ENCODE measurements at regions not wholly inside any gene's neighbourhood (a gene's known extent, or its start where the extent isn't known, plus 50 kb on each side); places are given as distances from the start of the nearest gene placed in this dataset.

DNA sequence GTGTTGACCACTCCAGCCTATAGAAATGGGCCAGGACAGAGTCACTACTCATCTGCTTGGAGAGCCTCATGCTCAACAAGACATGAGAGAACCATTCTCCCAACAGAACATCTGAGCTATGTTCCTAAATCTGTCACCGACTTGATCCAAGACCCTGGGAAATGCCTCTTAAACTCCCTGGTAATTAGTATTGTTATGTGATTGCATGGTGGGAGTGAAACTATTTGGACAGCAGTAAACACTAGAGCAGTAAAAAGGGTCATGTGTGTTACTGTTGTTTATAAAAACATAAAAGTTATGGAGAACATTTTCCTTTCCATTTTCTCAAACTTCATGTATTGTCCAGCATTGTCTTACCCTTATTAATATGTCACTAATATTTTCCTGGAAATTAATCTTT, 369.8 kb upstream of the FAT3 start:
- DNase-seq, result no peak

DNA sequence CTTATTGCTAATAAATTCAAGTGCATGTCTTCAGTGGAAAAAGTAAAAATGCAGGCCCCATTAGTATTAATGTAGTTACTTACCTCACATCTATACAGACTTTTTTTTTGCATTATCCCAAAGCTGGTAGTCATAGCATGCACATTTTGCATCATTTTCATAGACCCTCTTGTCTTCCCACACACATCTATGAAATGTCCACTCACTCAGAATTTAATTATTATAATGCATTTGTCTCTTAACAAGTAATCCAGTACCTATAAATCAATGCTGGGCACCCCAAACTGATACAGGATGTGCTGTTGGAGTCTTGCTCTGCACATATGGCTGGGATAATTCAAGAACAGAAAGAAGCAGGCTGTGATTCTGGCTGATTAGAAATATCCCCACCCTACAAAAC, 370.4 kb upstream of the FAT3 start:
- DNase-seq, result no peak

DNA sequence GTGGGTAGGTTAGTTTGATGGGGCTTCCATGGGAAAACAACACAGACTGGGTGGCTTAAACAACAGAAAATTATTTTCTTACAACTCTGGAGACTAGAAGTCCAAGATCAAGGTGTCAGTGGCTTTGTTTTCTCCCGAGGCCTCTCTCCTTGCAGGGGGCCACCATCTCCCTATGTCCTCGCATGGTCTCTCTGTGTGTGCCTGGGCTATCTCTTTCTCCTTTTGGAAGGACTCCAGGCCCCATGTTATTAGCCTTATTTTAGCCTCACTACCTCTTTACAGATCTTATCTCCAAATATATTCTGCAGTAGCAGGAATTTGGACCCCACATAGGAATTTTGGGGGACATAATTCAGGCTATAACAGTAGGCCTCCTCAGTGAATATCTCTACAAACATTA, 372.7 kb upstream of the FAT3 start:
- DNase-seq, result no peak

DNA sequence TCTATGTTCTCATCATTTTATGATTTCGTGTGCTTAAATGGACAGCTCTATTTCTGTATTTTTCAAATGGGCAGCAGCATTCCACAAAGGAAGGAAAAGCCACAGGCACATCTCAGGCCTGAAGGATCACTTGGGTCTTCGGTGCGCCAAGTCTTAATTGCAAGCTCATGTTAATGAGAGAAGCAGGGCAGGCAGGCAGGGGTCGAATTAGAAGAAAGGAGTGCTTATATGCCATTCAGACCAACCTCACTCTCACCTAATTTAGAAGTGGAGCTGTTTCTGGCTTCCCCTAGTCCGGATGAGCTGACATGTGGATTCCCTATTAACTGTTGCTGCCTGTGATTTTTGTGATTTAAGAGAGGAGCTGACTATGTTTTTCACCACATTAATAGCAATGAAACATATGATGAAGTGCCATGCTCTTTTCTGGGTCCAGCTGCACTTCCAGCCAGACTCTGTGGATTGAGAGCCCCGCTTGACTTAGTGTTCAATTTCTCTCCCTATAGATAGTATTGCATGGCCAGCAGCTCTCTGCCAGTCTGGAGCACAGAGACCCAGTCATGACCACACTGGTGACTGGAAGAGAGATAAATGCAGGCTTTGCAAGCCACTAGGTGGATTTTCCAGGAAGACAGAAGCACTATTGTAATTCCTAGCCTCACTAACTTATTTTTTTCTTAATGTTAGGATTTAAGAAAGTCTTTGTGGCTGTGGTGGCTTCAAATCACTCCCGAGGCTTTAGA, 373.9 kb upstream of the FAT3 start:
- no peak for DNase-seq

DNA sequence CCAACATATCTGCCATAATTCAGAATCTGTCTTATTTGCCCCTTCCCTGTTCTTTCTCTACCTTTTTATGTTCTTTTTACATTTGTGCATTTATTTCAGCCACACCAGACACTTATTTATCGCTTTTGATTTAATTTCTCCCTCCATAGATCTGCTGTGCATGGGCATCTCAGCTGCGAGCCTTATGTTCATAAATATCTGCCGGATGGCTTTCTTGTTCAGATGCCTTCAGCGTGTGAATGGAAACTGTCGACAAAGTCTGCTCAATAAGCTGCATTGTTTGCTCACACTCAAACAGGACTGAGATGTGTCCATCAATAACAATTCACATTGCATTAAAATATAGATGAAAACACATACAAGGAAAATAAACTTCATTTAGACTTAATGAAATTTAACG, 374.6 kb upstream of the FAT3 start:
- no peak for DNase-seq

DNA sequence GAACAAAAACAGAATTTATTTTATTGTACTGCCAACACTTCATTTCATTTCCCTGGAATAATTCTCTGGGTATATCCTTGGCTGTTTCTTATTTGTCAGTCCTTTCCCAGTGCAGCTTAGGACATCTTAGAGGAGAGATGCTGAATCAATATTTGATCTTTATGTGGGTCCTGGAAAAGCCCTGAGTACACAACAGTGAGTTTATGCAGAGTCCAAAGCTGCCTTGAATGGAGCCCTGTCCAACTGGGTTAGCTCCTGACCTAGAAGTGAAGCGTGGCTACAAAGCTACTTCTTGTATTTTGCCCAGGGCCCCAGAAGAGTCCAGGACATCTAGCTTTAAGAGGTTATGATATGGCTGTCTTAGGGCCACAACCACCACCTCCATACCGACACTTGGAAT, 378.0 kb upstream of the FAT3 start:
- no peak for DNase-seq

DNA sequence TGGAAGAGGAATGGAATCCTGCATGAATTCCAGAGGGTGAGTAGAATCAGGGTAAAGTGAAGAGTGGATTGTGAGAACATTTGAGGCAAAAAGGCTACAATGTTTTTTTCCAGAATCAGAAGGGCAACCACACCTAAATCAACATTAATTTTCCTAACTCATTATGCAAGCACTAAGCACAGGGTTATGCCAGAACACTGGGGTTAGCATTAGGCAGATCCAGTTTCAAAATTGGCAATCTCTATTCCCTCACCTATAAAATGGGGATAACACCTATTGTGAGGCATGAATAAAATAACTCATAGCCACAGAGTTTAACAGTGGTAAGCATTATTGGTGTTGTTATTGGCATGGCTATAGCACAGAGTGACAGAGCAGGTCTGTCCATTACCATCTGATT, 378.6 kb upstream of the FAT3 start:
- DNase-seq, result no peak

DNA sequence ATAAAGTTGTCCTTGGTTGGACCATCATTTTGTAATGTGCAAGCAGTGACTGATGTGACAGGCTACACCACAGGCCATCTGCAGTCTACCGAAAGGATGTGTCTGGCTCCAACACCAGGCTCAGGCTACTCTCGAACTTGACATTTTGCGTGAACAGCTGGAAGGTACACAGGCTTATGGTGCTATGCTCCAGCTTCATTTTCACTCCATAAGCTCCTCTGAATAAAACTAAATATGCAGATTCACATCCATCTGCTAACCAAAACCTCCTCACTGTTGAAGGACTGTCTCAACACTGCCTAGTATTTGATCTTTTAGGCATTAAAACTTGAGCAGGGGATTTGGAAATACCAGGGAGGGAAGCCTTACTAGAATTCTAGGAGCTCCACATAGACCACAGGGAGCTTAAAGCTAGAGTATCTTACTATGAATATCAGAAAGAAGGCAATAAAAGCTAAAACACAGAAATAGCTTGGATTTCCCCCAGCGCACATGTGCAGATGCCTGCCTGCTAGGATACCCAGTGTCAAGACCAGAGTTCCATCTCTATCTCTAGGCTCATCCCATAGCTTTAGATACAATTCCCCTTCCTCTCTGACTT, 383.9 kb upstream of the FAT3 start:
- DNase-seq, result no peak

DNA sequence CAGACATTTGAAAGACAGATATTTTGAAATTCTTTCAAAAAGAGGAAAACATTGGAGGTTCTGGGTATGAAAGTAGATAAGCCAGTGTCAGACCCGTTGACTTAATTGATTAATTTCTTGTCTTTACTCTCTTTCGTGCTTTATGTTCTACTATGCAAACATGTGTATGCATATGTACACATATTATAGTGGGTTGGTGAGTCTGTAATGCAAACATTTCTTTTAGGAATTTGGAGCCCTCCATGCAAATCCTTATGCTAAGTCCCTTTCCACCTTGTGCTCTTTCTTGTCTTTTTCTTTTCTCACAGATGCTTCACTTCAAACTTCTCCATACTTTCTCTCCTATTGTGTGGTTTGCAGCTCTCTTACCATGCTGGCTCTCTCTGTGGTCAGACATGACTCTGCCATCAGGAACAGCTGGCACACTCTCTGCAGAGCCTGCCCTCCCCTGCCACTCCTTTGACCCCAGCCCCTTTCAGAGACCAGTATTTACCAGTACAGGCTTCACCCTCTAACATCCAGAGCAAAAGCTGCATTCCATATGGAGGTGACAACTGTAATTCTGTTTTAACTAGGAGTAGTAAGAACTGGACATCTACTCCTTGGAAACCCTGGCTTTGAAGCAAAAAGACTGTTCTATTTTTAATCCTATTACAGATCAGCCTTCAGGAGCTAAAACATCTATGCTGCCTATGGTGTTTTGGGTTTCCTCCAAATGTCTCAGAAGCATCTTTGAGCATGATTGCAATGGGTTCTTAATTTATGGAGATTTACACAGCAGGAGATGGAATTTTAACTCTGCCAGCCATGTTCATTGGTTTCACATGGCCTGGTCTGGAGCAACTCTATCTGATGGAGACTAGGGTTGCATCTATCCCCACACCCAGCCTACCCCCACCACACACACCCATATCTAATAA, 386.9 kb upstream of the FAT3 start:
- no peak for DNase-seq

DNA sequence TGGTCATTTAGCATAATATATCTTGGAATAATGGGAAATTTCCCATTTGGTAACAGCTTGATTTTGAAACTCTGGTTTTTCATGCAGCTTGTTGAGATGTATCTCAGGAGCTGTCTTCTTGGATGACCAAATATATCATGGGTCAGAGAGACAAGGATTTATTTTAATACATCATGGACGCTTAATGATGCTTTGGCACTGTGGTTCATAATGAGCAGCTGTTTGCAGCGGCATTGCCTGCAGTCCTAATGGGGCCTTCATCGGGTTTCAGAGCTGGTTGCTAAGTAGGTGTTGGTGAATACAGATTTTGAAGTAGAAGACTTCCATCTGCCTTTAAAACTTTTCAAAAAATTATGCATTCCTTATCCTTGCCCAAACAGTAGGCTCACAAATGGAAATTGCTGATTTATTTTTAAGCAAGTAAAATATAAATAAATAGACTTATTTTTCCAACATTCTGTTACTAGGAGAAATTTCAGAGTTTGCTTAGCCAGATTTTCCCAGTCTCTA, 389.5 kb upstream of the FAT3 start:
- DNase-seq, result no peak

DNA sequence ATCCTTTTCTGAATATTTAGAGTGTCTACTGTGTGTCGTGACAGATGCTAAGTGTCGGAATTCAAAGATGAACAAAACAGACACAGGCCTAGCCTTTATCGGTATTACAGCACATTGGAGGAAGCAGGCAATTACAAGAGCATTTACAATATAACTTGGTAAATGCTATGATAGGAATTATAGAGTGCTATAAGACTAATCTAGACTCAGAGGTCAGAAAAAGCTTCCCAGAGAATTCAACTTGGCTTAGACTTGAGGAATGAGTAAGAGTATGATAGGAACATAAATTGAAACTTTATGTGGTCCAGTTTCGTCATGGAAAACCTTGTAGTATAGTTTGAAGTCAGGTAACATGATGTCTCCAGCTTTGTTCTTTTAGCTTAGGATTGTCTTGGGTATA, 395.7 kb upstream of the FAT3 start:
- DNase-seq, result no peak

DNA sequence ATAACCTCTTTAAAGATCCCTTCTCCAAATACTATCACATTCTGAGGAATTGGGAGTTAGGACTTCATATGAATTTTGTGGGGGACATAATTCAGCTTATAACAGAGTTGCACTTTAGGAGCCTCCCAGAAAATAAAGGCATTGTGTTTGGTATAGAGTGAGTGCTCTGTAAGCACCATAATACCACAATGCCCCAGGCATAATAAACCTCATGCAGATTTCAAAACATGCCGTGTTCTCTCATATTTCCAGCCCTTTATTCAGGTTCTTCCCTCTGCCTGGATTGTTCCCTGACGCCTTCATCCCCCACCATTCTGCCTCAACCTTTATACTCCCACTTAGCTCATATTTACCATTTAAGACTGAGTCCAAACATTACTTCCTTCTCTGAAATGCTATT, 398.8 kb upstream of the FAT3 start:
- DNase-seq, result no peak

DNA sequence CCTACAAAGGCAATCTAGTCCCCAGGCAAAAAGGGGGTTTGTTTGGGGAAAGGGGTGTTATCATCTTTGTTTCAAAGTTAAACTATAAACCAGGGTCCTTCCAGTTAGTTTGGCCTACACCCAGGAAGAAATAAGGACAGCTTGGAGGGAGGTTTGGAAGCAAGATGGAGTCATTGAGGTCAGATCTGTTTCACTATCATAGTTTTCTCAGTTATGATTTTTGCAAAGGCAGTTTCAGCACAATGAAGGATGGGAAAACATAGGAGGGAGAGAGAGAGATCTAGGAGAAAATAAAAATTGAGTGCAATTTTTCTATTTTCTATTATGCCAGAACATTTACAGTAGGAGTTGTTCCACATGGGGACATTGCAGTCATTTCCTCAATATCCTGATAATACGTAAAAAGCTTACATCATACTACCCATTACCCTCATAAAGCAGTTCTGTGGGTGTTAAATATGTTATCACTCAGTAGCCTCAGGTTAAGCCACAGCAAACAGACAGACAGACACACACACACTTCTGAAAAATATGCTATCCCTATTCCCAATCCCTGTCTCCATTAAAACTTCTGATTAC, 401.3 kb upstream of the FAT3 start:
- DNase-seq, result no peak

DNA sequence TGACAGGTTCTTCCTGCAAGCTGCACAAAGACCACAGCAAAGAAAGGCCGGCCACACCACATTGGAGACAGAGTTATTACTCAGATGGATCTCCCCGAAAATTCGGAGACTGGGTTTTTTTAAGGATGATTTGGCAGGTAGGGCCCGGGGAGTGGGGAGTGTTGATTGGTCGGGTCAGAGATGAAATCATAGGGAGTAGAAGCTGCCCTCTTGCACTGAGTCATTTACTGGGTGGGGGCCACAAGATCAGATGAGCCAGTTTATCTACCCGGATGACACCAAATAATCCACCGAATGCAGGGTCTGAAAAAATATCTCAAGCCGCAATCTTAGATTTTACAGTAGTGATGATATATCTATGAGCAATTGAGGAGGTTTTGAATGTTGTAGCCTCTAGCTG, 401.8 kb upstream of the FAT3 start:
- no peak for DNase-seq

DNA sequence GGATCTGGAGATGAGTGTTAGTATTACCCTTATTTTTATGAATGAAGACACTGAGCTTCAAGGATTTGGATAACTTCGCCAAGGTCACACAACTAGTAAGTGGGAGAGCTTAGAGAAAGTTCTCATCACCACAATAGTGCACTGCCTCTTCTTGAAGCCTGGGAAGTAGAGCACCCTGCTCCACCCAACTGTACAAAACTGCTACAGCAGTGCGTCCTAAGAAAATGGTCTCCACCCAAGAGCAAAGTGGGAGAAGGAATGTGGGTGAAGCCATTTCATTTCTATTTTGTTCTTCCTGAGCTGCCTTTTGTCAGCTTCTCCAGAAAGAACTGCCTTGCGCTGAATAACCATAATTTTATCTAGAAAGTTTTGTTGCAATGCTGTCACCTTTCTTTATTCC, 403.9 kb upstream of the FAT3 start:
- no peak for DNase-seq

DNA sequence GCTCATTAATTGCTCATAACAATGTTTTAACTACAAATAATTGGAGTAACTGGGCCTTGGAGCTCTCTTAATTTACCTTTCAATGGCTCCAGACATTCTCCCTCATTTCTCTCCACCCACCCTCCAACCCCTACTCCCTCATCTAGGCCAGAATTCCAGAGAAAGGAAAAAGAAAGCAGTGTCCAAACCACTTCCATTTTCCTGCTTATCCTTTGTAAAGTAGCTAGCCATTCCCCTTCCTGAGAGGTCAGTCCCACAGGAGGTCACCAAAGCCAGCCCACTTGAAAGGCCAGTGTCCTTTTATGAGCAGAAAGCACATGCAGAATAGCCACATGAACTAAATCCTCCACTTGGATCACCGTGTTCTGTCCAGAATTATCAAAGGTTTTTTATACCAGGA, 404.8 kb upstream of the FAT3 start:
- no peak for DNase-seq

DNA sequence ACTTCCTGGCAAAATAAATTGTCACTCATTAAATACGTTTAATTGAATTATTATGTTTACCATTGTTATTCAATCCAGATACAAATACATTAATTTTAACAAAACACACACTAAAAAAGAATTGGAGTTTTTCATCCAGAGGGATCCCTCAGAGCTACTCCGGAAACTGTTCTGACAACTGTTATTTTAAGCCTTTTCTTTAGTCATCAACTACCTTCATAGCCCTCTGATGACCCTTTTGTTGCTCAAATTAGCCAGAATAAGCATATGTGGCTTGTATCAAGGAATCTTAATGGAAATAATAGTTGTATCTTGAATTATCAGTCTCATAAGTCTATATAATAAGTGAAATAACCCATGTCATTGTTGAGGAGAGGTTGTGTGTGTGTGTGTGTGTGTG, 405.4 kb upstream of the FAT3 start:
- DNase-seq, result no peak

DNA sequence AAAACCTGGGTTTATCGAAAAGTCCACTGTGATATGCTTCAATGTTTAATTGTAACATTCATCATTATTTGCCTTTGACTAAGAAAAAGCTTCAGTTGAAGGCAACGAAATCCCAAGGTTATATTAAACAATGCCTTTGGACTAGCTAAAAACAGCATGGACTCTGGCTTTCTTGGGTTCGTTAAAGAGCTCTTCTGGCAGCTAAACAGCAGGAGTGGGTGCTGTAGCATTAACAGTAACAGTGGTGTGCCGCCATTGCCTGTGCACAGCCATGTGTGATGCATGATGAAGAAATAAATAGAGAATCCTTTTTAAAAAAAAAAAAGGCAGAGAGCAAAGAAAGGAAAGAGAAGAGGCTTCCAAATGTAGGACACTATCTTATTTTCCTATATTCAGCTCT, 406.6 kb upstream of the FAT3 start:
- DNase-seq, result no peak

DNA sequence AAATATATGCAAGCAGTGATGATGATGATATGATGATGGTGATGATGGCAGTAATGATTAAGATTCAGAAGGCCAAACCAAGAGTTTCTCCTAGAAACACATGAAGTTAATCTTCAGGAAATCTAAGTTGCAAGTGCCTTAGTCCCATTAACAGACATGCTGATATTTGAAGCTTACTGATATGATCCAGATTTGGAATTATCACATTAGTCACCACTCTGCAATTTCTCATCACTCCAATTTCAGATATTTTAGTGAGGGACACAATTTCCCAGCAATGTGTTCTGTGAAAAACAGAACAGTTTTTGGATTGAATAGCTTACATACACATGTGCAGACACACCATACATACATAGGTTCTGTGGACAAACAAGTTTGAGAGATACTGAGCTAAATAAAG, 411.4 kb upstream of the FAT3 start:
- no peak for DNase-seq

DNA sequence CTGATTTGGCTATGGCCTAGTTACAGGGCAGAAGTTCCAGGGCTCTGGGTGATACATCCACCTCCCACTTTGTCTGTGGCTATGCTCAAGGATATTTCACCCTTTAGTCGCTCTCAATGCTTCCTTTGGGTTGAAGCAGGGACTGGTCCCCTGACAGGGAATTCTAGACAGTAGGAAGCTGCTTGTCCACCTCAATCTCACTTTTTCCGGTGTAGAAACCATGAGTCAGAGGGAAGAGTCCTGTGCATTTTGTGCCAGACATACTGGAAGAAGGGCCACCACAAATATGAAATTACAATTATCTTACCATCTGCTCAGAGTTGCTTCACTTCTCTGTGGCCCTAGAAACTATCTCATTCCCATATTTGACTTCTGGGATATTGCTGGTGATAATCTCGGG, 413.7 kb upstream of the FAT3 start:
- no peak for DNase-seq

DNA sequence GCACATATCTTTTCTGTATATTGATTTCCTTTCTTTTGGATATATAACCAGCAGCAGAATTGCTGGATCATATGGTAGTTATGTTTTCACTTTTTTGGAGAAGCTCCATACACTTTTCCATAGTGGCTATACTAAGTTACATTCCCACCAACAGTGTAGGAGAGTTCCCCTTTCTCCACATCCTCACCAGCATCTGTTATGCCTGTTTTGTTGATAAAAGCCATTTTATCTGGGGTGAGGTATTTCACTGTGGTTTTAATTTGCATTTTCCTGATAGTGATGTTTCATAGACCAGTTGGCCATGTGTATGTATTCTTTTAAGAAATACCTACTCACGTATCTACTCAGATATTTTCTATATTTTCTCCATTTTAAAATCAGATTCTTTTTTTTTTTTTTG, 419.3 kb upstream of the FAT3 start:
- DNase-seq, result no peak

DNA sequence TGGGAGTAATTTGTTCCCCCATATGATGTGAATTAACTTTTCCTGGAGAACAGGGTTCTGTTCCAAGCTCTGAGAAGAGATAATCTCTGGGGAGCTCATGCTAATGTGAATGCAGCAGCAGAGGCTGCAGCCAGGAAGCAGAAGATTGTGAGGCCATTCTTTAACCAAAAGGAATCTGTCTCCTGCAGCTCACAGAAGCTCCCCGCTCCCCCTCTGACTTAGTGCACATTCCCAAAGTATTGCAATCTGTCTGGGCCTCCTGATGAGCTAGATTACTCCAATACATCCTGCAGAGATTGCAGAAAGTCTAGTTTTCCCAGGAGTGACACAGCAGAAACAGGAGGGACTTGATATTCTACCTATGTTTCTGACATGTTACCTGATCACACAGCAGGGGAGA, 420.6 kb upstream of the FAT3 start:
- DNase-seq, result no peak

DNA sequence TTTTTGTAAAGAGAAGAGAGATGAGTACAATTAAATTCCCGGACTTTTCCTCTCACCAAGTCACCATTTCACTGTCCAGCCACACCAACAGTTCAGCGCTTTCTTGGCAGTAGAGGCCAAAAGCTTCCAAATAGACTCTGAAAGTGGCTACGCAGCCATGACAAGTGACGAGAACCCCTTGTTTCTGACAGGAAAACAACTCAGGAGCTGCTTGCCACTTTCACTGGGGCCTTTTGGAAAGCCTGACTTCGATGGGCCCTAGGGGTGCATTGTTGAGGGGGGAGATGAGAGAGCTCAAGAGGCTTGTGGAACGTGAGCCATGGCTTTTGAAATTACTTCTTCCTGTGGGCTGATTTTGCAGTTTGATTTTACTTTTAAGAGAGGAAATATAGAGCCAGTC, 422.1 kb upstream of the FAT3 start:
- DNase-seq, result no peak
